HepG2 (cell line): ENCODE measurements at regions not wholly inside any gene's neighbourhood (a gene's known extent, or its start where the extent isn't known, plus 50 kb on each side); places are given as distances from the start of the nearest gene placed in this dataset.

Experiments
- ATAC-seq: fragments of 200-7000 bp; cut with Tn5 transposase; 3 replicates; pipeline ENCODE4 v1.9.1; 2020; ENCODE audit warnings: mild to moderate bottlenecking, moderate library complexity
- BruUV-seq: library from RNA; stranded (reverse); fragments of 400-500 nt; replicated peaks from 2 replicates; lab custom pipeline; 2021; lab: Mats Ljungman, UMichigan
- CTCF ChIA-PET: fragments of 300-600 bp; formaldehyde crosslinking; extraction: SDS; loops from one replicate; lab custom pipeline; 2021; ENCODE audit warnings: low total read pairs, inconsistent platforms, low intra/inter-chr PET ratio; lab: Yijun Ruan, JAX
- POLR2A ChIA-PET: fragments of 350-600 bp; sonication (Branson Sonifier 250); formaldehyde crosslinking; loops from one replicate; lab custom pipeline; 2020; ENCODE audit warnings: antibody characterized with exemption, inconsistent platforms; lab: Yijun Ruan, JAX
- DNase-seq: peaks from one replicate; pipeline ENCODE4 v3.0.0-alpha.2; 2015; ENCODE audit warnings: low spot score
- FAIRE-seq: peaks from 3 replicates; lab custom pipeline; 2011; peaks lifted over from hg19 to GRCh38; lab: Jason Lieb, UNC
- H2AFZ ChIP-seq: one replicate; pipeline ENCODE4 v1.6.1; 2011; ENCODE audit warnings: low read length, inconsistent platforms
- H3K27ac ChIP-seq: fragments of 300-600 bp; 3 replicates; pipeline ENCODE4 v1.8.0; 2011; ENCODE audit warnings: mixed run types, mild to moderate bottlenecking, mixed read lengths, low read length, inconsistent platforms; ENCODE audit not compliant: insufficient read depth; ENCODE audit errors: extremely low read length
- H3K27me3 ChIP-seq, 2 experiments: fragments of 200-600 bp in 1 of 2; 2 replicates in 1 of 2; 3 replicates in 1 of 2; pipeline versions ENCODE4 v1.6.0 to v1.8.0; 2011; ENCODE audit warnings: low read length in 2 of 2, mild to moderate bottlenecking in 2 of 2, moderate library complexity in 2 of 2, inconsistent platforms in 1 of 2; ENCODE audit not compliant: insufficient read depth in 2 of 2, control insufficient read depth in 1 of 2
- H3K36me3 ChIP-seq, 2 experiments: fragments of 200-600 bp in 1 of 2; replicated peaks in 1 of 2; 2 replicates in 1 of 2; 3 replicates in 1 of 2; pipeline versions ENCODE4 v1.5.1 to v1.8.0; 2011; ENCODE audit warnings: low read length in 2 of 2, inconsistent platforms in 1 of 2; ENCODE audit not compliant: insufficient read depth in 2 of 2, control insufficient read depth in 1 of 2
- H3K4me1 ChIP-seq: 2 replicates; pipeline ENCODE4 v1.5.1; 2012; ENCODE audit warnings: low read length, inconsistent platforms; ENCODE audit not compliant: insufficient read depth
- H3K4me2 ChIP-seq: 2 replicates; pipeline ENCODE4 v1.6.0; 2011; ENCODE audit warnings: low read depth, low read length, inconsistent platforms
- H3K4me3 ChIP-seq, 3 experiments: fragments of 200-600 bp in 1 of 3; sonication (generic), shearing (Covaris generic) in 1 of 3; replicated peaks in 1 of 3; 2 replicates each; pipeline ENCODE4 v1.5.1; 2011 to 2016; ENCODE audit warnings: low read length in 3 of 3, inconsistent platforms in 2 of 3, low read depth in 2 of 3, mild to moderate bottlenecking in 2 of 3, control low read depth in 1 of 3, mixed read lengths in 1 of 3; ENCODE audit not compliant: insufficient read depth in 1 of 3
- H3K79me2 ChIP-seq: one replicate; pipeline ENCODE4 v1.6.1; 2011; ENCODE audit warnings: low read length, inconsistent platforms; ENCODE audit not compliant: insufficient read depth
- H3K9ac ChIP-seq: 2 replicates; pipeline ENCODE4 v1.6.0; 2011; ENCODE audit warnings: mild to moderate bottlenecking, low read depth, low read length, inconsistent platforms; ENCODE audit not compliant: insufficient read depth
- H3K9me3 ChIP-seq: 2 replicates; pipeline ENCODE4 v1.5.1; 2012; ENCODE audit warnings: mild to moderate bottlenecking, low read length
- H4K20me1 ChIP-seq: 2 replicates; pipeline ENCODE4 v1.6.0; 2011; ENCODE audit warnings: inconsistent platforms, mild to moderate bottlenecking, low read length, moderate library complexity; ENCODE audit not compliant: insufficient read depth
- BRD4 ChIP-seq: sonication (generic); formaldehyde crosslinking; IDR thresholded peaks from 2 replicates; pipeline ENCODE4 v1.4.0; 2020; ENCODE audit warnings: missing genetic modification reagents
- CEBPG ChIP-seq: IDR thresholded peaks from 2 replicates; pipeline ENCODE4 v1.6.1; 2016
- IKZF4 ChIP-seq: sonication (generic); formaldehyde crosslinking; IDR thresholded peaks from 2 replicates; pipeline ENCODE4 v1.5.1; 2020; ENCODE audit warnings: borderline replicate concordance, mild to moderate bottlenecking, low read depth, missing genetic modification reagents; ENCODE audit errors: not compliant biosample characterization
- JUND ChIP-seq: sonication (generic); formaldehyde crosslinking; IDR thresholded peaks from 2 replicates; pipeline ENCODE4 v1.8.0; 2022; ENCODE audit warnings: mild to moderate bottlenecking, missing genetic modification reagents
- KAT8 ChIP-seq: IDR thresholded peaks from 2 replicates; pipeline ENCODE4 v1.6.1; 2016; ENCODE audit warnings: missing genetic modification reagents, missing compliant biosample characterization
- POLR2AphosphoS5 ChIP-seq: IDR thresholded peaks from 2 replicates; pipeline ENCODE4 v1.6.1; 2012; ENCODE audit warnings: low read depth, low read length
- RORA ChIP-seq: sonication (generic); formaldehyde crosslinking; IDR thresholded peaks from 2 replicates; pipeline ENCODE4 v1.5.0; 2020; ENCODE audit warnings: mild to moderate bottlenecking, missing genetic modification reagents, moderate library complexity
- SATB2 ChIP-seq: sonication (generic); formaldehyde crosslinking; IDR thresholded peaks from 2 replicates; pipeline ENCODE4 v1.5.0; 2020; ENCODE audit warnings: missing genetic modification reagents
- TCF7L2 ChIP-seq: IDR thresholded peaks from 2 replicates; pipeline ENCODE4 v1.6.1; 2011; ENCODE audit warnings: mild to moderate bottlenecking, low read depth, low read length, moderate library complexity
- TOE1 ChIP-seq: sonication (generic); formaldehyde crosslinking; IDR thresholded peaks from 2 replicates; pipeline ENCODE4 v1.4.0; 2020; ENCODE audit warnings: mild to moderate bottlenecking, missing genetic modification reagents
- ZBTB44 ChIP-seq: sonication (generic); formaldehyde crosslinking; IDR thresholded peaks from 2 replicates; pipeline ENCODE4 v1.4.0; 2020; ENCODE audit warnings: missing genetic modification reagents
- ZNF232 ChIP-seq: sonication (generic); formaldehyde crosslinking; IDR thresholded peaks from 2 replicates; pipeline ENCODE4 v1.4.0; 2020; ENCODE audit warnings: missing genetic modification reagents, borderline replicate concordance
- ZNF3 ChIP-seq: IDR thresholded peaks from 2 replicates; pipeline ENCODE4 v1.7.0; 2017; ENCODE audit warnings: inconsistent platforms
- ZNF496 ChIP-seq: sonication (generic); formaldehyde crosslinking; IDR thresholded peaks from 2 replicates; pipeline ENCODE4 v1.8.1; 2023; ENCODE audit warnings: mild to moderate bottlenecking, moderate library complexity, missing genetic modification reagents; ENCODE audit not compliant: insufficient replicate concordance
- ZNF83 ChIP-seq: sonication (generic); formaldehyde crosslinking; IDR thresholded peaks from 2 replicates; pipeline ENCODE4 v1.4.0; 2020; ENCODE audit warnings: missing genetic modification reagents, mild to moderate bottlenecking, borderline replicate concordance
- WGBS: methylation state at CpG from one replicate; pipeline ENCODE4 v1.1.6; 2017; ENCODE audit warnings: low lambda C conversion rate; 5-methylcytosine and 5-hydroxymethylcytosine counted together
- in situ Hi-C: cut with HindIII; loops from 2 replicates; pipeline ENCODE4 v1.10.0; 2017; ENCODE audit warnings: low pct_unique_long_range_greater_than_20kb; ENCODE audit not compliant: extremely low pct_ligation_motif_present
- intact Hi-C: fragments of 100-400 bp; cut with micrococcal nuclease; formaldehyde crosslinking; loops from one replicate; pipeline ENCODE4 v1.10.0; 2022; ENCODE audit not compliant: unreplicated experiment
- TF ChIP-seq, protein P1 (sequence below): sonication (generic); formaldehyde crosslinking; IDR thresholded peaks from 2 replicates; pipeline ENCODE4 v1.4.0; 2020; ENCODE audit warnings: missing genetic modification reagents

- no peaks in the 10 kb centered on the region for H3K36me3 ChIP-seq
- in situ Hi-C loops, result no loop called here
- POLR2A ChIA-PET, result no interaction called here
- H3K9ac ChIP-seq, result no peak overlapping the region
- no peaks in the 10 kb centered on the region for H4K20me1 ChIP-seq
- no peak overlapping the region for H2AFZ ChIP-seq
- no peak for FAIRE-seq
- DNase-seq, result no peak
- CTCF ChIA-PET, result no interaction called here
- ATAC-seq, result no peak
- TF ChIP-seq ZNF232 (CRISPR knock-in tag) (no peak), ZNF496 (CRISPR knock-in tag) (no peak), SATB2 (no peak), KAT8 (CRISPR knock-in tag) (no peak), ZNF3 (no peak), POLR2AphosphoS5 (no peak), TOE1 (CRISPR knock-in tag) (no peak), CEBPG (CRISPR knock-in tag) (no peak), RORA (CRISPR knock-in tag) (no peak), ZNF83 (CRISPR knock-in tag) (no peak), BRD4 (CRISPR knock-in tag) (no peak), IKZF4 (CRISPR knock-in tag) (no peak), JUND (CRISPR knock-in tag) (no peak), ZBTB44 (CRISPR knock-in tag) (no peak), TCF7L2 (no peak)
- TF ChIP-seq, protein P1, sequence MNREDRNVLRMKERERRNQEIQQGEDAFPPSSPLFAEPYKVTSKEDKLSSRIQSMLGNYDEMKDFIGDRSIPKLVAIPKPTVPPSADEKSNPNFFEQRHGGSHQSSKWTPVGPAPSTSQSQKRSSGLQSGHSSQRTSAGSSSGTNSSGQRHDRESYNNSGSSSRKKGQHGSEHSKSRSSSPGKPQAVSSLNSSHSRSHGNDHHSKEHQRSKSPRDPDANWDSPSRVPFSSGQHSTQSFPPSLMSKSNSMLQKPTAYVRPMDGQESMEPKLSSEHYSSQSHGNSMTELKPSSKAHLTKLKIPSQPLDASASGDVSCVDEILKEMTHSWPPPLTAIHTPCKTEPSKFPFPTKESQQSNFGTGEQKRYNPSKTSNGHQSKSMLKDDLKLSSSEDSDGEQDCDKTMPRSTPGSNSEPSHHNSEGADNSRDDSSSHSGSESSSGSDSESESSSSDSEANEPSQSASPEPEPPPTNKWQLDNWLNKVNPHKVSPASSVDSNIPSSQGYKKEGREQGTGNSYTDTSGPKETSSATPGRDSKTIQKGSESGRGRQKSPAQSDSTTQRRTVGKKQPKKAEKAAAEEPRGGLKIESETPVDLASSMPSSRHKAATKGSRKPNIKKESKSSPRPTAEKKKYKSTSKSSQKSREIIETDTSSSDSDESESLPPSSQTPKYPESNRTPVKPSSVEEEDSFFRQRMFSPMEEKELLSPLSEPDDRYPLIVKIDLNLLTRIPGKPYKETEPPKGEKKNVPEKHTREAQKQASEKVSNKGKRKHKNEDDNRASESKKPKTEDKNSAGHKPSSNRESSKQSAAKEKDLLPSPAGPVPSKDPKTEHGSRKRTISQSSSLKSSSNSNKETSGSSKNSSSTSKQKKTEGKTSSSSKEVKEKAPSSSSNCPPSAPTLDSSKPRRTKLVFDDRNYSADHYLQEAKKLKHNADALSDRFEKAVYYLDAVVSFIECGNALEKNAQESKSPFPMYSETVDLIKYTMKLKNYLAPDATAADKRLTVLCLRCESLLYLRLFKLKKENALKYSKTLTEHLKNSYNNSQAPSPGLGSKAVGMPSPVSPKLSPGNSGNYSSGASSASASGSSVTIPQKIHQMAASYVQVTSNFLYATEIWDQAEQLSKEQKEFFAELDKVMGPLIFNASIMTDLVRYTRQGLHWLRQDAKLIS (CRISPR knock-in tag), result no peak
- TF ChIP-seq, all 625 proteins: peak for 0
- H3K4me1 ChIP-seq, result no peaks in the 10 kb centered on the region
- no peak overlapping the region for H3K4me2 ChIP-seq
- H3K27me3 ChIP-seq, result no peaks in the 10 kb centered on the region
- no peak overlapping the region for H3K27ac ChIP-seq
- H3K9me3 ChIP-seq, result peaks cover 75% of the 10 kb centered on the region
- intact Hi-C loops, result no loop called here
- H3K4me3 ChIP-seq, result no peak overlapping the region
- no peaks in the 10 kb centered on the region for H3K79me2 ChIP-seq
- WGBS, result 32% methylated on average over 6 of the region's 6 CpGs
- BruUV-seq, result no TSS peak
Measured at GRCh38 chr7:145698526-145699262, 417.9 kb upstream of the CNTNAP2 start.
